GM23338 (cell line): ENCODE measurements at regions not wholly inside any gene's neighbourhood (a gene's known extent, or its start where the extent isn't known, plus 50 kb on each side); places are given as distances from the start of the nearest gene placed in this dataset.

Experiments
- ATAC-seq: fragments of 200-7000 bp; cut with Tn5 transposase; 3 replicates; pipeline ENCODE4 v1.9.1; 2020
- DNase-seq: peaks from one replicate; pipeline ENCODE4 v3.0.0-alpha.2; 2015; ENCODE audit warnings: low spot score
- H2AFZ ChIP-seq: fragments of 200-600 bp; sonication (generic); 2 replicates; pipeline ENCODE4 v1.8.0; 2016; ENCODE audit warnings: antibody characterized with exemption, mild to moderate bottlenecking, moderate library complexity
- H3F3A ChIP-seq: fragments of 200-600 bp; sonication (generic); replicated peaks from 2 replicates; pipeline ENCODE4 v1.8.0; 2017; ENCODE audit warnings: antibody characterized with exemption, mixed run types, low read depth
- H3K27ac ChIP-seq: fragments of 200-600 bp; sonication (generic); 2 replicates; pipeline ENCODE4 v1.6.1; 2016; ENCODE audit warnings: low read depth
- H3K27me3 ChIP-seq: fragments of 200-600 bp; sonication (generic); 2 replicates; pipeline ENCODE4 v1.8.0; 2016; ENCODE audit warnings: mild to moderate bottlenecking, mixed run types, moderate library complexity; ENCODE audit not compliant: insufficient read depth
- H3K36me3 ChIP-seq: fragments of 200-600 bp; sonication (generic); 2 replicates; pipeline ENCODE4 v1.8.0; 2016; ENCODE audit warnings: mild to moderate bottlenecking; ENCODE audit not compliant: insufficient read depth
- H3K4me1 ChIP-seq: fragments of 200-600 bp; sonication (generic); 2 replicates; pipeline ENCODE4 v1.8.0; 2016; ENCODE audit warnings: mild to moderate bottlenecking, moderate library complexity; ENCODE audit not compliant: insufficient read depth
- H3K4me2 ChIP-seq: fragments of 200-600 bp; sonication (generic); 2 replicates; pipeline ENCODE4 v1.7.1; 2017; ENCODE audit warnings: mixed run types
- H3K4me3 ChIP-seq: fragments of 200-600 bp; sonication (generic); 2 replicates; pipeline ENCODE4 v1.6.1; 2016; ENCODE audit warnings: mixed run types
- H3K79me2 ChIP-seq: fragments of 200-600 bp; sonication (generic); replicated peaks from 2 replicates; pipeline ENCODE4 v1.8.0; 2017; ENCODE audit warnings: mild to moderate bottlenecking; ENCODE audit not compliant: insufficient read depth
- H3K9me2 ChIP-seq: fragments of 200-600 bp; sonication (generic); 2 replicates; pipeline ENCODE4 v1.8.0; 2017; ENCODE audit not compliant: insufficient read depth
- H4K20me1 ChIP-seq: fragments of 200-600 bp; sonication (generic); replicated peaks from 2 replicates; pipeline ENCODE4 v1.8.0; 2017; ENCODE audit warnings: mild to moderate bottlenecking; ENCODE audit not compliant: insufficient read depth
- H3K27ac Mint-ChIP-seq: 2 replicates; pipeline ENCODE4 v1.8.0; 2020; ENCODE audit warnings: inconsistent platforms, mild to moderate bottlenecking, moderate library complexity, mixed read lengths
- H3K27me3 Mint-ChIP-seq: 3 replicates; pipeline ENCODE4 v1.8.0; 2022; ENCODE audit warnings: low read depth, mild to moderate bottlenecking, moderate library complexity, mixed read lengths, inconsistent platforms; ENCODE audit not compliant: insufficient read depth, poor library complexity
- H3K36me3 Mint-ChIP-seq: 3 replicates; pipeline ENCODE4 v1.8.0; 2021; ENCODE audit warnings: low read depth, mild to moderate bottlenecking, inconsistent platforms, moderate library complexity, mixed read lengths
- H3K4me1 Mint-ChIP-seq: 3 replicates; pipeline ENCODE4 v1.8.0; 2020; ENCODE audit warnings: mild to moderate bottlenecking, inconsistent platforms, mixed read lengths
- H3K4me3 Mint-ChIP-seq: 3 replicates; pipeline ENCODE4 v1.8.0; 2021; ENCODE audit warnings: moderate library complexity, mild to moderate bottlenecking, inconsistent platforms, mixed read lengths
- H3K9me3 Mint-ChIP-seq: 3 replicates; pipeline ENCODE4 v1.8.0; 2020; ENCODE audit warnings: moderate library complexity, mild to moderate bottlenecking, inconsistent platforms, mixed read lengths
- CREB1 ChIP-seq: fragments of 250-450 bp; sonication (Bioruptor Pico); IDR thresholded peaks from 2 replicates; pipeline ENCODE4 v1.5.0; 2020; ENCODE audit warnings: low read depth, mild to moderate bottlenecking, moderate library complexity
- CTCF ChIP-seq, 2 experiments: fragments of 200-600 bp in 1 of 2; sonication (generic) in 1 of 2; conservative IDR thresholded peaks; 2 replicates each; pipeline versions ENCODE4 v1.5.1 to v1.6.1; 2016 to 2017; ENCODE audit warnings: antibody characterized with exemption in 2 of 2, low read depth in 2 of 2, mild to moderate bottlenecking in 2 of 2, moderate library complexity in 1 of 2
- ETS1 ChIP-seq: IDR thresholded peaks from 2 replicates; pipeline ENCODE4 v1.6.1; 2016; ENCODE audit warnings: antibody characterized with exemption
- EZH2 ChIP-seq: fragments of 200-600 bp; sonication (generic); IDR thresholded peaks from one replicate; pipeline ENCODE4 v1.8.0; 2017; ENCODE audit warnings: antibody characterized with exemption, mild to moderate bottlenecking, low read depth; ENCODE audit not compliant: unreplicated experiment
- EZH2phosphoT487 ChIP-seq: fragments of 200-600 bp; sonication (generic); IDR thresholded peaks from one replicate; pipeline ENCODE4 v1.8.1; 2018; ENCODE audit warnings: antibody characterized with exemption; ENCODE audit not compliant: unreplicated experiment
- JUNB ChIP-seq: IDR thresholded peaks from one replicate; pipeline ENCODE4 v1.6.1; 2016; ENCODE audit warnings: antibody characterized with exemption; ENCODE audit not compliant: unreplicated experiment
- NANOG ChIP-seq: IDR thresholded peaks from 2 replicates; pipeline ENCODE4 v1.6.1; 2016; ENCODE audit warnings: antibody characterized with exemption, borderline replicate concordance
- POLR2AphosphoS5 ChIP-seq: IDR thresholded peaks from 2 replicates; pipeline ENCODE4 v1.6.1; 2016; ENCODE audit warnings: antibody characterized with exemption, low read depth
- REST ChIP-seq: IDR thresholded peaks from one replicate; pipeline ENCODE4 v1.6.1; 2018; ENCODE audit warnings: antibody characterized with exemption; ENCODE audit not compliant: unreplicated experiment
- STAT1 ChIP-seq: IDR thresholded peaks from one replicate; pipeline ENCODE4 v1.6.1; 2016; ENCODE audit warnings: antibody characterized with exemption; ENCODE audit not compliant: unreplicated experiment
- ZNF114 ChIP-seq: fragments of 250-450 bp; sonication (Bioruptor Pico); IDR thresholded peaks from 2 replicates; pipeline ENCODE4 v1.5.0; 2020; ENCODE audit warnings: mild to moderate bottlenecking, moderate library complexity
- ZNF331 ChIP-seq: fragments of 250-450 bp; sonication (Bioruptor Pico); IDR thresholded peaks from 2 replicates; pipeline ENCODE4 v1.5.0; 2020; ENCODE audit warnings: low read depth, mild to moderate bottlenecking, moderate library complexity
- ZNF462 ChIP-seq: fragments of 250-450 bp; sonication (Bioruptor Pico); IDR thresholded peaks from 2 replicates; pipeline ENCODE4 v1.5.0; 2020; ENCODE audit warnings: mild to moderate bottlenecking, moderate library complexity

- Mint-ChIP-seq H3K4me1 (no peaks in the 10 kb centered on the region), H3K4me3 (no peak overlapping the region), H3K27ac (no peak overlapping the region), H3K36me3 (no peaks in the 10 kb centered on the region), H3K27me3 (peaks cover 8% of the 10 kb centered on the region), H3K9me3 (peaks cover 3% of the 10 kb centered on the region; the same call in 1 of the 3 replicates)
- Histone ChIP-seq H3K4me3 (no peak overlapping the region), H3K4me2 (no peak overlapping the region), H3F3A (no peaks in the 10 kb centered on the region), H3K9me2 (no peaks in the 10 kb centered on the region), H3K27ac (no peak overlapping the region), H3K4me1 (no peaks in the 10 kb centered on the region), H3K36me3 (no peaks in the 10 kb centered on the region), H3K27me3 (no peaks in the 10 kb centered on the region), H4K20me1 (no peaks in the 10 kb centered on the region), H2AFZ (no peak overlapping the region), H3K79me2 (no peaks in the 10 kb centered on the region)
- no peak for TF ChIP-seq REST
- no peak for TF ChIP-seq EZH2
- no peak for TF ChIP-seq ZNF462 (CRISPR knock-in tag)
- no peak for TF ChIP-seq STAT1
- no peak for TF ChIP-seq ZNF114 (CRISPR knock-in tag)
- no peak for TF ChIP-seq ZNF331 (CRISPR knock-in tag)
- TF ChIP-seq CTCF (conservative IDR thresholded peaks at IDR 0.05; ENCODE audit: low read depth in 2 of 2), result no peak
- TF ChIP-seq ETS1, result no peak
- no peak for TF ChIP-seq JUNB
- no peak for TF ChIP-seq CREB1
- no peak for TF ChIP-seq EZH2phosphoT487
- no peak for TF ChIP-seq NANOG
- no peak for TF ChIP-seq POLR2AphosphoS5
- ATAC-seq (no peak), DNase-seq (no peak)
Observed at GRCh38 chr2:129008881-129009554, 690.4 kb upstream of the HS6ST1 start.
